Keratinocyte (primary cell): ENCODE measurements at regions not wholly inside any gene's neighbourhood (a gene's known extent, or its start where the extent isn't known, plus 50 kb on each side); places are given as distances from the start of the nearest gene placed in this dataset.

Source experiments
- DNase-seq: peaks from one replicate; pipeline ENCODE4 v3.0.0-alpha.2; 2011; ENCODE audit warnings: low read depth, missing footprints, low spot score
- FAIRE-seq: peaks from 2 replicates; lab custom pipeline; 2011; peaks lifted over from hg19 to GRCh38; lab: Jason Lieb, UNC
- H2AFZ ChIP-seq: 2 replicates; pipeline ENCODE4 v1.6.0; 2012; ENCODE audit warnings: low read length, control low read depth, inconsistent platforms; ENCODE audit not compliant: control insufficient read depth
- H3K27ac ChIP-seq: 2 replicates; pipeline ENCODE4 v1.5.1; 2011; ENCODE audit warnings: low read length; ENCODE audit not compliant: control insufficient read depth, insufficient read depth
- H3K27me3 ChIP-seq: 3 replicates; pipeline ENCODE4 v1.6.0; 2011; ENCODE audit warnings: low read length; ENCODE audit not compliant: control insufficient read depth, insufficient read depth; ENCODE audit errors: extremely low read depth
- H3K36me3 ChIP-seq, 2 experiments: 2 replicates in 1 of 2; 3 replicates in 1 of 2; pipeline ENCODE4 v1.5.1; 2011; ENCODE audit warnings: low read length in 2 of 2, mild to moderate bottlenecking in 1 of 2; ENCODE audit not compliant: control insufficient read depth in 2 of 2, insufficient read depth in 2 of 2; ENCODE audit errors: extremely low read depth in 1 of 2
- H3K4me1 ChIP-seq: 3 replicates; pipeline ENCODE4 v1.5.1; 2011; ENCODE audit warnings: low read length; ENCODE audit not compliant: control insufficient read depth, insufficient read depth; ENCODE audit errors: extremely low read depth
- H3K4me2 ChIP-seq: 3 replicates; pipeline ENCODE4 v1.6.0; 2011; ENCODE audit warnings: low read depth, low read length; ENCODE audit not compliant: control insufficient read depth, insufficient read depth; ENCODE audit errors: extremely low read depth
- H3K4me3 ChIP-seq, 3 experiments: fragments of 200-600 bp in 1 of 3; sonication (generic) in 1 of 3; 2 replicates in 2 of 3; 3 replicates in 1 of 3; pipeline ENCODE4 v1.5.1; 2011 to 2016; ENCODE audit warnings: low read length in 3 of 3, mild to moderate bottlenecking in 3 of 3, control low read depth in 2 of 3, inconsistent platforms in 1 of 3, low read depth in 1 of 3, mixed read lengths in 1 of 3, mixed run types in 1 of 3, moderate library complexity in 1 of 3; ENCODE audit not compliant: control insufficient read depth in 2 of 3, insufficient read depth in 2 of 3; ENCODE audit errors: extremely low read depth in 1 of 3
- H3K79me2 ChIP-seq: 2 replicates; pipeline ENCODE4 v1.6.0; 2012; ENCODE audit warnings: low read length; ENCODE audit not compliant: control insufficient read depth, insufficient read depth
- H3K9ac ChIP-seq: 3 replicates; pipeline ENCODE4 v1.6.0; 2011; ENCODE audit warnings: low read length; ENCODE audit not compliant: control insufficient read depth, insufficient read depth; ENCODE audit errors: extremely low read depth
- H3K9me1 ChIP-seq: 3 replicates; pipeline ENCODE4 v1.6.0; 2011; ENCODE audit warnings: low read length; ENCODE audit not compliant: control insufficient read depth, insufficient read depth; ENCODE audit errors: extremely low read depth
- H3K9me3 ChIP-seq: 2 replicates; pipeline ENCODE4 v1.5.1; 2012; ENCODE audit warnings: low read depth, low read length; ENCODE audit not compliant: control insufficient read depth
- H4K20me1 ChIP-seq: 3 replicates; pipeline ENCODE4 v1.6.0; 2011; ENCODE audit warnings: low read length; ENCODE audit not compliant: control insufficient read depth, insufficient read depth; ENCODE audit errors: extremely low read depth
- EZH2 ChIP-seq: IDR thresholded peaks from one replicate; pipeline ENCODE4 v1.6.1; 2012; ENCODE audit warnings: inconsistent platforms, mild to moderate bottlenecking, low read length, moderate library complexity
- dilution Hi-C: fragments of 300-500 bp; cut with MboI; formaldehyde crosslinking; loops from one replicate; pipeline ENCODE4 v1.7.0; 2020; ENCODE audit warnings: low sequenced_read_pairs; ENCODE audit not compliant: extremely low pct_ligation_motif_present
- TF ChIP-seq, protein P1 (sequence below), 3 experiments: IDR thresholded peaks in 1 of 3; conservative IDR thresholded peaks in 1 of 3; optimal IDR thresholded peaks in 1 of 3; 2 replicates in 2 of 3; 3 replicates in 1 of 3; pipeline versions ENCODE3 to v1.5.1; 2011; ENCODE audit warnings: low read length in 3 of 3, mild to moderate bottlenecking in 3 of 3, moderate library complexity in 2 of 3, control low read depth in 1 of 3, inconsistent platforms in 1 of 3; ENCODE audit not compliant: insufficient read depth in 2 of 3; ENCODE audit errors: extremely low read depth in 1 of 3

DNA sequence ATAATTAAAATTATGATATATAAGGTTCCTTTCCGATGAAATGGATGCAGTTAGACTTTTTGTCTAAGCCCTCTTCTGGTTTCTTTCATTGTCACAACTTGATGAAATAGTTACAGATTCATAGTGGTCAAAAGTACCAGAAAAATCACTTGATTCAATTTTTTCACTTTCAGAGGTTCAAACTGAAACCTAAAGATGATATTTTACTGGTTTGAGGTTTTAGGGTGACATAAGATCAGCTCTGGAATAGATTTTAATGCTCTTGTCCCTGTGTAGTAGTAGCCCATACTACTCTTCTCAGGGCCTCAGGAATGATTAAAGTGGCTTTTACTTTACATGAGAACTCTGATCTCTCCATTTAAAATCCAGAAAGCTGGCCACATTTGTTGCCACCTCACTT lies 479.1 kb upstream of the ZNF717 start:
- H3K9me3 ChIP-seq, result no peaks in the 10 kb centered on the region
- TF ChIP-seq, protein P1, sequence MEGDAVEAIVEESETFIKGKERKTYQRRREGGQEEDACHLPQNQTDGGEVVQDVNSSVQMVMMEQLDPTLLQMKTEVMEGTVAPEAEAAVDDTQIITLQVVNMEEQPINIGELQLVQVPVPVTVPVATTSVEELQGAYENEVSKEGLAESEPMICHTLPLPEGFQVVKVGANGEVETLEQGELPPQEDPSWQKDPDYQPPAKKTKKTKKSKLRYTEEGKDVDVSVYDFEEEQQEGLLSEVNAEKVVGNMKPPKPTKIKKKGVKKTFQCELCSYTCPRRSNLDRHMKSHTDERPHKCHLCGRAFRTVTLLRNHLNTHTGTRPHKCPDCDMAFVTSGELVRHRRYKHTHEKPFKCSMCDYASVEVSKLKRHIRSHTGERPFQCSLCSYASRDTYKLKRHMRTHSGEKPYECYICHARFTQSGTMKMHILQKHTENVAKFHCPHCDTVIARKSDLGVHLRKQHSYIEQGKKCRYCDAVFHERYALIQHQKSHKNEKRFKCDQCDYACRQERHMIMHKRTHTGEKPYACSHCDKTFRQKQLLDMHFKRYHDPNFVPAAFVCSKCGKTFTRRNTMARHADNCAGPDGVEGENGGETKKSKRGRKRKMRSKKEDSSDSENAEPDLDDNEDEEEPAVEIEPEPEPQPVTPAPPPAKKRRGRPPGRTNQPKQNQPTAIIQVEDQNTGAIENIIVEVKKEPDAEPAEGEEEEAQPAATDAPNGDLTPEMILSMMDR (optimal IDR thresholded peaks at IDR 0.05 in 1 of 3, IDR thresholded peaks at IDR 0.05 in 1 of 3, conservative IDR thresholded peaks at IDR 0.05 in 1 of 3; ENCODE audit: extremely low read depth in 1 of 3, insufficient read depth in 2 of 3, low read length in 3 of 3), result no peak
- TF ChIP-seq EZH2, result no peak
- H3K27ac ChIP-seq, result no peak overlapping the region
- no peak overlapping the region for H2AFZ ChIP-seq
- H3K36me3 ChIP-seq, result no peaks in the 10 kb centered on the region
- H4K20me1 ChIP-seq, result no peaks in the 10 kb centered on the region
- FAIRE-seq (no peak), DNase-seq (no peak)
- no peak overlapping the region for H3K4me2 ChIP-seq
- no peak overlapping the region for H3K4me3 ChIP-seq
- no peak overlapping the region for H3K9ac ChIP-seq
- no peaks in the 10 kb centered on the region for H3K4me1 ChIP-seq
- no peaks in the 10 kb centered on the region for H3K79me2 ChIP-seq
- dilution Hi-C loops, result no loop called here
- H3K9me1 ChIP-seq, result no peaks in the 10 kb centered on the region
- H3K27me3 ChIP-seq, result no peaks in the 10 kb centered on the region

GRCh38 chr3:76264911-76265310 lies 479.6 kb upstream of the ZNF717 start:
- no peaks in the 10 kb centered on the region for H3K36me3 ChIP-seq
- no peak overlapping the region for H2AFZ ChIP-seq
- H3K4me1 ChIP-seq, result no peaks in the 10 kb centered on the region
- TF ChIP-seq, protein P1 (optimal IDR thresholded peaks at IDR 0.05 in 1 of 3, IDR thresholded peaks at IDR 0.05 in 1 of 3, conservative IDR thresholded peaks at IDR 0.05 in 1 of 3; ENCODE audit: extremely low read depth in 1 of 3, insufficient read depth in 2 of 3, low read length in 3 of 3), result no peak
- no peak for TF ChIP-seq EZH2
- DNase-seq, result no peak
- H3K27me3 ChIP-seq, result no peaks in the 10 kb centered on the region
- no peaks in the 10 kb centered on the region for H4K20me1 ChIP-seq
- no peak overlapping the region for H3K9ac ChIP-seq
- H3K4me2 ChIP-seq, result no peak overlapping the region
- no peaks in the 10 kb centered on the region for H3K9me3 ChIP-seq
- FAIRE-seq, result no peak
- dilution Hi-C loops, result no loop called here
- H3K79me2 ChIP-seq, result no peaks in the 10 kb centered on the region
- H3K9me1 ChIP-seq, result no peaks in the 10 kb centered on the region
- H3K27ac ChIP-seq, result no peak overlapping the region
- no peak overlapping the region for H3K4me3 ChIP-seq
